GM19397 (cell line): ENCODE measurements at regions not wholly inside any gene's neighbourhood (a gene's known extent, or its start where the extent isn't known, plus 50 kb on each side); places are given as distances from the start of the nearest gene placed in this dataset.
"Not testable (repeated sequence)": the region's sequence is repeated elsewhere in the genome, so short reads cannot be mapped to it uniquely, and the experiment has no call there.

Experiments
- ATAC-seq: cut with Tn5 transposase; IDR thresholded peaks from one replicate; pipeline ENCODE4 v1.9.1; 2021; ENCODE audit warnings: mild to moderate bottlenecking, moderate library complexity; ENCODE audit not compliant: unreplicated experiment

DNA sequence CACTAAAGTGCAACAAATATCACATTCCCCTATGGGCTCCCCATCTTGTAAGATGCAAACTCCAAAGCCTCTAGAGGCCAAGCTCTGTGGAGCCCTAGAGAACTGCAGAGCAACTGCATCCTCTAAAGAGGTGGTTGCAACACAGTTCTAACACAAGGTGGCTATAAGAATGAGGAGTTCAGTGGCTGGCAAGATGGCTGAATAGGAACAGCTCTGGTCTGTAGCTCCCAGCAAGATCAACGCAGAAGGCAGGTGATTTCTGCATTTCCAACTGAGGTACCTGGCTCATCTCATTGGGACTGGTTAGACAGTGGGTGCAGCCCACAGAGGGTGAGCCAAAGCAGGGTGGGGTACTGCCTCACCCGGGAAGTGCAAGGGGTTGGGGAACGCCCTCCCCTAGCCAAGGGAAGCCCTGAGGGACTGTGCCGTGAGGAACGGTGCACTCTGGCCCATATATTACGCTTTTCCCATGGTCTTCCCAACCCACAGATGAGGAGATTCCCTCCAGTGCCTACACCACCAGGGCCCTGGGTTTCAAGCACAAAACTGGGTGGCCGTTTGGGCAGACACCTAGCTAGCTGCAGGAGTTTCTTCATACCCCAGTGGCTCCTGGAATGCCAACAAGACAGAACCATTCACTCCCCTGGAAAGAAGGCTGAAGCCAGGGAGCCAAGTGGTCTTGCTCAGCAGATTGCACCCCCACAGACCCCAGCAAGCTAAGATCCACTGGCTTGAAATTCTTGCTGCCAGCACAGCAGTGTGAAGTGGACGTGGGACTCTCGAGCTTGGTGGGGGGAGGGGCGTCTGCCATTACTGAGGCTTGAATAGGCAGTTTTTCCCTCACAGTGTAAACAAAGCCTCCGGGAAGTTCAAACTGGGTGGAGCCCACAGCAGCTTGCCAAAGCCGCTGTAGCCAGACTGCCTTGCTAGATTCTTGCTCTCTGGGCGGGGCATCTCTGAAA is 188.6 kb upstream of the EGLN3 start:
- not testable (repeated sequence) for ATAC-seq

DNA sequence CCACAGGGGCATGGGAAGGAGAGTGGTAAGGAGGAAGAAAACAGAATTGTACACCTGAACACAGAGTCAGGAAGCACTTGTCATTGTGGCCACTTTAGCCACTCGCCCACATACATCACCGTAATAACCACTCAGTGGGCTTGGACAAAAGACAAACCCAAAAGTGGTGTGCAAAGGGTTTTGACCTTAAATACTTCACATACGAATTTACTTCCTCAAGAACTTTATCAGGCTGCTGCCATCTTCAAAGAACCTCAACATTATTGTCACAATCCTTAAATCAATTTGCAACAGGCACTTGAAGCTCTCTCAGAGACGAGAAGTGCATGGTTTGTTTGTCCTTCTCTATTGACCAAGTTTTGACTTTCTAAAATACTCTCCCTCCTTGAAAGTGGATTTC is 187.3 kb upstream of the EGLN3 start:
- no peak for ATAC-seq

DNA sequence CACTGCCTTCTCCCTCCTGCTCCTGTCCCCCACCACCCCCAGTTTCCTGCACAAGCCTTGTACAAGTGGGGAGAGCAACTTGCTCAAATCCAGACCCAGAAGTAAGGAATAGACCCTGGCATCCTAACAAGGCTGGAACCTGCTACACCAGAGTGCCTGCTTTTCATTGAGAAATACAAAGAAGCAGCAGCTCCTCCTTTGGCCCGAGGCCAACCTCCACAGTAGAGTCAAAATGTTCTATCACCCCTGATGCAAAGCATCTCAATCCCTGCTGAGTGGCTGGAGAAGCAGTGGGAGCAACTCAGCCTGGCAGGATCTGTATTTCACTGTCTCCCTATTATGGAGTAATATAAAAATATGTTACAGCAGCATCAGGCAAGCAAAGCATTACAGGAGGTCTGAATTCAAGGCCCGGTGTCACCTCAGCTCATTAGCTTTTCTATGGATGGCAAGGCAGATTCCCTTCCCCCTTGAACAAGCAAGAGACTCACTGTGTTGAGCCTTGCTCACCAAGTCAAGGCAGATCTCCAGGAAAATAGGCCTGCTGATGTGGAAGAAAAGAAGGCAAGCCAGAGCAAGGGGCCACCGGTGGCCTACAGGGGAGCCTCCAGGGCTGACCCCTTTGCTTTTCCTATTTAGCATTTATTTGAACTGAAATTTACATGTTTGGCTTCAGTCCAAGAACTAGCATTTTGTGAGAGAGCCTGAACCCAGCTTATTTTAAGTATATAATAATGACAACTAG is 186.3 kb upstream of the EGLN3 start:
- ATAC-seq, result no peak

DNA sequence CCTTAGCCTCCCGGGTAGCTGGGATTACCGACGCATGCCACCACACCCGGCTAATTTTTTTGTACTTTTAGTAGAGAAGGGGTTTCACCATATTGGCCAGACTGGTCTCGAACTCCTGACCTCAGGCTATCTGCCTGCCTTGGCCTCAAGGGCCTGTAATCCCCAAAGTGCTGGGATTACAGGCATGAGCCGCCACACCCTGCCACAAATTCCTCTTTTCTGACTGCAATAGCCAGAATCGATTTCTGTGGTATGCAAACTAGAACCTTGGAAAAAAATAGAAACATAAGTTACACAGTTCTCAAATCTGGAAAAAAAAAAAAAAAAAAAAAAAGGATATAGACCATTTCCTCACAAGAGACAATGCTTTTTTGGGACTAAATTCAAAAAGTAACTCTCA is 184.6 kb upstream of the EGLN3 start:
- no peak for ATAC-seq

DNA sequence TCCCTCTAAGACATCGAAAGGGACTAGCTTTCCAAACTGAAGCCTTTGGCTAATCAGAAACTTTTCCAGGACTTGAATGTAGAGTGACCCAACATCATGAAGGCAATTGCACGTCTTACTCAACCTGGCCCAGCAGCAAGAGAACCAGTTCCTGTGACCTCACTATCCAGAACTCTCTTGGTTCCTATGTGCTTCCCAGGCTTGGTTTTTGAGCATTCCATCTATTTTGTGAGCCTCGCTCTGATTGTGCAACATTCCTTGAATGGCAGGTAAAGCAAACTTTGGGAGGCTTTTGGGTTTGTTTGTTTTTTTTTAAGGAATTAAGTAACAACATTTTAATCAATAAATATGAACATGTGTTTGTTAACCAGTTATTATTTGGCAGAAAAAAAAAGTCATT is 183.6 kb upstream of the EGLN3 start:
- ATAC-seq, result no peak

DNA sequence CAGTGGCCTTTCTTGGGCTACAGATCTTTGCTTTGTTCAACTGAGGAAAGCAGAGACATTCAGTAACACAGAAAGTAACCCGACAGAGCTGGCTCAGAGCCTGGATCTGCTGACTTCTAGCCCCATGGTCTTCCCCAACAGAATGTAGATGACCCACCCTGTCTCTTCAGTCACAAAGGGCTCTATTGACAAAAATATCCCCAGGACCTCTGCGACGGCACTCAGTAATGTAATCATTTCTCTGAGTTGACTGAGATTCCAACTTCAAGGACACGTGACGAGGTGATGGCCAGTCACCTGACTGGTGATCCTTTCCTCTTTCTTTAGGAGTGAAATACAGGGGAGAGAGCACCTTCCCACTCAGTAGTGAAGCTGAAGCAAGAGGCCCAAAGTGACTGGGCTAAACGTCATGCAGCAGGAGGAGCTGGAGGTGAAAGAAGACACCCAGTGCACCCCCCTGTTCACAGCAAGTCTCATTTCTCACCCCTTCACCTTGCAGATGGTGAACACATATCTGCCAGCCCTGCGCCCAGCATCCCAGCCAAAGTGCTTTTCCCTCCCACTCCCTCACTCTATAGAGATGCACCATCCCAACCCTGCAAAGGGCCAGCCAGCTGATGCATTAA is 179.2 kb upstream of the EGLN3 start:
- no peak for ATAC-seq

DNA sequence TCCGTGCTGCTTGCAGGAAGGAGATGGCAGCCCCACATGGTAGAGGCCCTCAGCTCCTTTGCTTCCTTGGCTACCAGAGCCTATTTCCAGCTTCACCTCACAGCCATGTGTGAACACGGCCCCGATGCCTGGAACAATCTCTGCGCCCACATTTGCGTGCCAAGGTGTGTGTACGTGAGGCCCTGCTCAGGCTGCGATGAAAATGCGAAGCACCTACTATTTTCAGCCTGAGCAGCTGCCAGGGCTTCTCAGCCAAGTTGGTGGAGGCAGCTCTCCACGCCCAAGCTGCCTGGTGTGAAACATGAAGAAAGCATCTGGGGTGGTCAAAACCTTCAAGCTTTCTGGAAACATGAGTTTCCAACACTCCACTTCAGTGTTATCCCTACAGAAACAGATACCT is 177.8 kb upstream of the EGLN3 start:
- no peak for ATAC-seq

DNA sequence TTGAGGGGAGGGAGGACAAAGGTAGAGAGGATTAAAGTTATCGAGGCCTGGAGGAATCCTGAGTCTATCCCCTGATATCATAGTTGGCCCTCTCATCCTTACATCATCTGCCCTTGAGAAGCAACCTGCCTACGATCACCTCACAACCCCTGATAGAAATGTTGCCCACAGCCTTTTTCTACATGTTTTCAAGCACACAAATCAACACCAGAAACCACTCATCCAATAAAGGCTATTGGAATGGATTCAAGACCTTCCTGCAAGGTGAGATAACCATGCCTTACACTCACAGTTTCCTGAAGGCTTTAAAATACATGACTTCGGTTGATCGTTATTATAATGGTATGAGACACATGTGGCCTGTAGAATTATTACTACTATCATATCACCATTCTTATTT is 175.7 kb upstream of the EGLN3 start:
- no peak for ATAC-seq

DNA sequence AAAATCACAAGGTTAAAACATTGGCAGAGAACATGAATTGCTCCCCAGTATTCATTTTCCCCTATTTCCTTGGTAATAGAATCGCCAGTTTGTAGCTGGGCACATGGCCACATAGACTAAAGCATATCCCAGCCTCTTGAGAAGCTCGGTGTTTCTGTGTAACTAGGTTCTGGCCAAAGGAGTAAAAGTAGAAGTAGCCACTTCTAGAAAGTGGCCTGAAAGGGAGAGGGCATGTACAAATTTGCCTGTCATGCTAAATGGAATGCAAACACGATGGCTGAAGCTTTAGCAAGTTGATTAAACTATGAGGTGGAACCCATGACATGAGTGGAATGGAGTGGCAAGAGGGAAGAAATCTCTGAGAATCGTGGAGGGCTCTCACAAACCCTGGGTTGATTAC is 173.7 kb upstream of the EGLN3 start:
- ATAC-seq, result no peak

DNA sequence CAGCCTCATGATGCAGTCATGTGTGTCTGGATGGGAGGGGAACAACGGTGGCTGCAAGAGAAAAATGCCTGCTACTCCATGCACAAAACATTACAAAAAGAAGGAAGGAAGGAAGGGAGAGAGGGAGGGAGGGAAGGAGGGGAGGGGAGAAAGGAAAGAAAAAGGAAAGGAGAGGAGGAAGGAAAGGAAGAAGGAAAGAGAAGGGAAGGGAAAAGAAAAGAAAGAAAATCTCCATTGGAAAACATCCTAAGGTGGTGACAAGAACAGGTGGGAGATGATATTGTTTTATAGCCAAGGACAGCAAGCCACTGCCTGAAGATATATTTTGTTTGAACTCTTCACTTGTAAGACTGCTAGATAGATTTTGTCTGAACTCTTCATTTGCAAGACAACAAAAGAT is 171.8 kb upstream of the EGLN3 start:
- ATAC-seq, result no peak

DNA sequence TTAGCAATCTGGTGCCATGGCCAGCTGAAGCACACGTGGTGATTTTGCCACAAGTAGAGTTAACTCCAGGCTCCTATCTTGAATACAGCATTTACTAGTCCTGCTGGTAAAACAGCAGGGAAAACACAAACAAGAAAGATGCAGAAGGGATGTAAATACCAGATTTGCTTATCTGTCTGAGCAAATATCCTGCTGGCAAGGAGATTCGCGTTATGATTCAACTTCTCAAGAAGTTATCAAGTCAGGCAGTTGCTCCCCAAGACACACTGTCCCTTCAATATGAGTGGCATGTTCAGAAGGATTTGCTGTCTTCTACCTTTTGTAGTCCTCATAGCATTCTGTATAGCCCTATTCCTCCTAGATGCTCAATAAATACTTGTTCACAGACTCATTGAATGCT is 171.2 kb upstream of the EGLN3 start:
- no peak for ATAC-seq

DNA sequence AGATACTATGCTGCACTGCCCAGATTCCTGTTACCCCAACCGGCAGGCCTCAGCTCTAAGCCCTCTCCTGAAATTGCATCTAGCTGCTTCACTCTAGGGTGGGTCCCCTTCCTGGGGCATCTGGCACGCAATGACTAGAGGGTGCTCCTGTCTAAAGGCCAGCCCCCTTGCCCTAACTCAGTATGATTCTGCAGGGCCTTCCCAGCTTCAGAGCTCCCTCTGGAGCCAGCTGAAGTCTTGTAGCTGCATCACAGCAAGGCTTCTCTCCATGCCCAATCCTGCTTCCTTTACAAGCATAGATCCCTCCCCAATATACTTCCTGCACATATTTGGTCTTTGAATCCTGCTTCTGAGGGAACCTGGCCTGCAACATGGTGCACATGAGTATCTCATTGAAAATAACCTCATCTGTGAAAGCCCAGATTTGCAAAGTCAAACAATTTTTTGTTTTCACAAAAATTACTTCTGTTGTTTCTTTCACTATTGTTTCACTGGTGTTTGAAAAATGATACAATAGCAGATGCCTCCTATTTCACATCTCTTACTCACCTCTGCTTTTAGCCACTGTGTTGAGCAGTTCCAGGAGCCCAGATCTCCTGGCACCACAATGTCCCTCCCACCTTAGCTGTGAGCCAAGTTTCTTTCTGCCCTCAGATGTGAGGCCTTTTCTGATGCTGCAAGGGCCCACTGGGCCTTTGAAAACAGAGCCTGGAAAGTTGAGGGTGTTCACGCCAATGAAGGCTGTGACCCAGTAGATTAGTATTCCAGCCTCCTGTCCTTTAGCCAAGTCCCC is 169.5 kb upstream of the EGLN3 start:
- no peak for ATAC-seq

DNA sequence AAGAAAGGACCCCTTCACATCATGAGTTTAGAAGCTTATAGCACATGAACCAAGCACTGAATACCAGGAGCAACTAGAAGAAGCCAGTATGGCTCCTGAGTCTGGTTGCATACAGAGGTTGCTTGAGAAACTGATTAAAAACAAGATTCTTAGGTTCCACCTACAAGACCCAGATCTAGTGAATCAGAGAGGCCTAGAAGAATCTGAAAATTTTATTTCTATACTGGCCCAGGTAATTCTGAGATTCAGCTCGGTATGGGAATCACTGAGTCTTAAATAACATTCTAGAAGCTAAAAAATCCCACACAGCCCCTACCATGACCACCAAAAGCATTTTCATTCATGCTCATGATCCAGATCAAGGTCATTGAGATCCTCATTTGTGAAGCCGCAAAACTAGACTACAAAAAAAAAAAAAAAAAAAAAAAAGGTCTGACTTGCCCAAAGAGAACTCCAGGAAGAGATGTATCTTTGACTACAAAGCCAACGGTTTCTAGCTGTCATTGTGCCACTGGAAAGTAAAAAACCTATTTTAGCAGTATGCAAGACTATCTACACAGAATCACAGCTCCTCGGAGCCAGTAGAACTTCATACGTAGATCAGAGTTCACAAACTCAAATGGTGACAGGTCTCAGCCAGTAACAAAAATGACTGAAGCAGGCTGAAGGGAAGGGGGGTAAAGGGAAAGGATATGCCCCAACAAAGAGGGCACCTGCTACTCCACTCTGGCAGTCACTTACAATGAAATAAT is 168.4 kb upstream of the EGLN3 start:
- no peak for ATAC-seq

DNA sequence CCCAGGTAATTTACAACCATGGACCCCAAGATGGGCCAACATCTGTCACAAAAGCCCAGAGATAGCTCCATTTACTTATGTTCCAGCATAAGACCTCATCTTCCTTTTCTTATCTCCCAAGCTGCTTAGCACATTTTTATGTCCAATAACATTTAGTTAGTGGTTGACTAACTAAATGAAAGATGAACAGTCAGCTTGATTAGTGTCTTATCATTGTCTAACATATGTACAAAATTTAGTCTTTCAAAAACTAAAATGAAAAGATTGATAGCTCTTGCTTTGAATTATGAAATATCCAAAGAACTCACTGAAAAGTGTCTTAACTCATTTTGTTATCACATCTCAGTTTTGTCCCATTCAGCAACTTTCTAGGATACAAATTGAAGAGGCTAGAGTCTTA is 163.1 kb upstream of the EGLN3 start:
- ATAC-seq, result no peak

DNA sequence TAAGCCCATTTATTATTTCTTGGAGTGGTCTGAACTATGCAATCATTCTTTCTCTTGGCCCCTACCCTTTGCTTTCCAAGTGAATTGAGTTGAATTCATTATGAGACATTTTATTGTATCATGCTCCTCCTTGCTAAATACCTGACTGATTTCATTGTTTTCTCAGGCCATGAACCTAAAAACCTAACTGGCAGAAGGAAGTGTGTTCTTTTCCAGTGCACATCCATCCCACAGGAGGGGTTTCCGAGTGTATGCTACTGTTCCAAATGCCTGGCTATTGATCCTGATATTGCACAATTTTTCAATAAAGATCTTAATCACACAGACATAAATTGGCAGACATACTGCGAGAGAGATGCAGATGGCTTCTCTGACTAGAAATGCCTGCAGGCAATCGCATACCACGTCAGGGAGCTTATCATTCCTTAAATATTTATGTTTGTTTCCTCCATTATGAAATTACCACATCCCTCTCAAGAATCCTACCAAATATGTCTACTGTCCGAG is 162.2 kb upstream of the EGLN3 start:
- ATAC-seq, result no peak

DNA sequence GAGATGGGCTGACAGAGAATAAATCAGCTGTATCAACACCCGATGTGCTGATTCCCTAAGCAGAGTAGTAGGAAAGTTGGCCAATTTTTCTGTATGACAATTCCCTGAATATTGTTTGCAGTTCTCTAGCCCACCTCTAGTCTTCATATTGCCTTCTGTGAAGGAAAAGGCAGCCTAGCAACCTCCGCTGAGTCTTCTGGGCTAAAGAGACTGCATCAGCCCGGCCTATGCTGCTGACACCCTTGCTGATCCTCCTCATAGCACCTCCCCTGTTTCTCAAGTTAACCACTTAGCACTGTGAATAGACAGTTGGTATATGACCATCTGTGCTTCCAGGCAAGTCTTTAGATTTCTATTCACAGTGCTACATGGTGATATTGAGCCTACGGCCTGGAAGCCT is 161.1 kb upstream of the EGLN3 start:
- ATAC-seq, result no peak

DNA sequence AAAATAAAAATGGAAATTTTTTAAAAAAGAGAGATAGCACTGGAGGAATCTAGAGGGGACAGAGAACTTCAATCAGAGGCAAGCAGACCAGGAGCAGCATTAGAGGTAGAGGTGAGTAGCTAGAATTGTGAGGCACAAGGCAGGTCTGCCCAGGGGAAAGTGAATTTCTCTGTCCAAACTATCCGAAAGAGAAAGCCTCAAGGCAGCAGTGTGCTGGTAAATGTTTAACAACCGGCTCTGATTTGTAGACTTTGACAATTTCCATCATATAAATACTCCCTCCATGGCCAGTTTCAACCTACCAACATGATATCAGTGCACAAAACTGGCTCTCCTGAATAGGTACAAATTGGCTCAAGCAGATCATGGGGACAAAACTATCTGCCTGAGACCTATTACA is 160.6 kb upstream of the EGLN3 start:
- ATAC-seq, result no peak

DNA sequence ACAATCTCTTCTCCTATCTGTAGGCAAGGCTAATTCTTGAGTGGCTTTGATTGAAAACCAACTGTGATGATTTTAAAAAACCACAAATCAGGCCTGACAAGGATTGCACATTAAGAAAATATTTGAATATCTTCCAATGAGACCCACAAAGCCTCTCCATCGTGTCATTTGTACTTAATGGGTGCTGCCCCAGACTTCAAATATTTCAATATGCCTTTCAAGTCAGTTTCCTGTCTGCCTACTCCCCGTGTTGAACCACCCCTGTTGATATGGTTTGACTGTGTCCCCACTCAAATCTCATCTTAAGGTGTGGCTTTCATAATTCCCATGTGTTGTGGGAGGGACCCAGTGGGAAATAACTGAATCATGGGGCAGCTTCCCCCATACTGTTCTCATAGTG is 159.7 kb upstream of the EGLN3 start:
- ATAC-seq, result no peak

DNA sequence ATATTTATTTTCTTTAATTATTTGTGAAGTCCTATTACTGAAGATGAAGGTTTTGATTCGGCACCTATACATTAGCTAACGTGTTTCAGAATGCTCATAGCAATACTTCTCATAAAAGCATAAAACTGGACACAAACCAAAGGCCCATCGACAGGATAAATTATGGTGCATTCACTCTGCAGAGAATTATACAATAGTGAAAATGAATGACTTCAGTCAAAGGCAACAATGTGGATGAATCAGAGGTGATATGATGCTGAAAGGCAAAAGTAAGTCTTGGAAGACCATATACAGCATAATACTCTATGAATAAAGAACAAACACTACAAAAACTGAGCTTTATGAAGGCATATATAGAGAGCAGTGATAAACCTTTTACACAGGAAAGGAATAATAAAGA is 156.6 kb upstream of the EGLN3 start:
- ATAC-seq, result no peak

DNA sequence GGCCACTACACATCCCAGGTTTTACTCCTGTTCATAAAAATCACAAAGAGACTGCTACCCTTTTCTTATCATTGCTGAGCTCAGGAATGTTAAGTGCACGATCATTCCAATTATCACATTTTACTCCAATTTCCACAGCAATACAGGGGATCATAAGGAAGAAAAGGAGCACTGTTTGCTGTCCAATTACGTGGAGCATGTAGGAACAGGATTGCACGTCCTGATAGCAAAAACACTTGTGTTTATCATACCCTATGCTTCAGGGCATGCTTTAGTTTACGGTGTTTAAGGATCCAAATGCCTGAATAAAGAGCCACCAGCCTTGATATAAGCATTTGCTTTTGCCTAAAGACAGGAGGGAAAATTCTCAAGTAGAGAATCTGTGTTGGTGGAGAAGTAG is 155.4 kb upstream of the EGLN3 start:
- ATAC-seq, result no peak
